Mesenchymal stem cell (in vitro differentiated cells and primary cell): ENCODE measurements at regions not wholly inside any gene's neighbourhood (a gene's known extent, or its start where the extent isn't known, plus 50 kb on each side); places are given as distances from the start of the nearest gene placed in this dataset.
"Not testable (repeated sequence)": the region's sequence is repeated elsewhere in the genome, so short reads cannot be mapped to it uniquely, and the experiment has no call there.

Source experiments
- DNase-seq: peaks from one replicate; pipeline ENCODE4 v3.0.0-alpha.2; 2013
- H2AFZ ChIP-seq: one replicate; pipeline ENCODE4 v1.6.1; 2013; ENCODE audit warnings: low read depth, mild to moderate bottlenecking, control low read depth, inconsistent platforms, low read length, moderate library complexity
- H2AK5ac ChIP-seq: 2 replicates; pipeline ENCODE4 v1.6.1; 2013; ENCODE audit warnings: low read length, moderate library complexity, mild to moderate bottlenecking, inconsistent platforms; ENCODE audit not compliant: severe bottlenecking
- H2BK120ac ChIP-seq: one replicate; pipeline ENCODE4 v1.6.1; 2013; ENCODE audit warnings: low read depth, mild to moderate bottlenecking, inconsistent platforms, low read length, moderate library complexity
- H2BK12ac ChIP-seq, 2 experiments: one replicate each; pipeline ENCODE4 v1.6.1; 2013; ENCODE audit warnings: inconsistent platforms in 2 of 2, low read length in 2 of 2, mild to moderate bottlenecking in 2 of 2, moderate library complexity in 2 of 2, control low read depth in 1 of 2
- H2BK15ac ChIP-seq: one replicate; pipeline ENCODE4 v1.6.1; 2013; ENCODE audit warnings: mild to moderate bottlenecking, low read depth, inconsistent platforms; ENCODE audit not compliant: poor library complexity, severe bottlenecking
- H2BK5ac ChIP-seq: 2 replicates; pipeline ENCODE4 v1.6.1; 2013; ENCODE audit warnings: low read depth, mild to moderate bottlenecking, low read length, control low read depth, inconsistent platforms; ENCODE audit not compliant: poor library complexity, severe bottlenecking
- H3K14ac ChIP-seq, 2 experiments: one replicate each; pipeline ENCODE4 v1.6.1; 2013; ENCODE audit warnings: inconsistent platforms in 2 of 2, low read length in 2 of 2, control low read depth in 1 of 2, mild to moderate bottlenecking in 1 of 2, moderate library complexity in 1 of 2
- H3K18ac ChIP-seq, 2 experiments: one replicate each; pipeline ENCODE4 v1.6.1; 2013; ENCODE audit warnings: inconsistent platforms in 2 of 2, low read length in 2 of 2, control low read depth in 1 of 2, low read depth in 1 of 2, mild to moderate bottlenecking in 1 of 2
- H3K23ac ChIP-seq, 2 experiments: one replicate each; pipeline ENCODE4 v1.6.1; 2013; ENCODE audit warnings: inconsistent platforms in 2 of 2, low read length in 2 of 2, mild to moderate bottlenecking in 2 of 2, moderate library complexity in 2 of 2, control low read depth in 1 of 2
- H3K27ac ChIP-seq: 2 replicates; pipeline ENCODE4 v1.5.1; 2013; ENCODE audit warnings: mild to moderate bottlenecking, moderate library complexity, low read length, control low read depth, inconsistent platforms; ENCODE audit not compliant: poor library complexity, severe bottlenecking
- H3K27me3 ChIP-seq, 2 experiments: 2 replicates each; pipeline versions ENCODE4 v1.6.1 to v1.7.0; 2013; ENCODE audit warnings: low read length in 2 of 2, mild to moderate bottlenecking in 2 of 2, moderate library complexity in 2 of 2, control low read depth in 1 of 2, inconsistent platforms in 1 of 2; ENCODE audit not compliant: control insufficient read depth in 1 of 2, insufficient read depth in 1 of 2
- H3K36me3 ChIP-seq, 2 experiments: 2 replicates each; pipeline versions ENCODE4 v1.6.1 to v1.7.0; 2013; ENCODE audit warnings: low read length in 2 of 2, control low read depth in 1 of 2, inconsistent platforms in 1 of 2, low read depth in 1 of 2, mild to moderate bottlenecking in 1 of 2; ENCODE audit not compliant: insufficient read depth in 2 of 2, control insufficient read depth in 1 of 2
- H3K4ac ChIP-seq, 2 experiments: one replicate each; pipeline ENCODE4 v1.6.1; 2013; ENCODE audit warnings: inconsistent platforms in 2 of 2, low read length in 2 of 2, mild to moderate bottlenecking in 2 of 2, moderate library complexity in 2 of 2, control low read depth in 1 of 2, low read depth in 1 of 2
- H3K4me1 ChIP-seq: 2 replicates; pipeline ENCODE4 v1.6.1; 2013; ENCODE audit warnings: low read depth, low read length, control low read depth; ENCODE audit not compliant: control insufficient read depth, insufficient read depth
- H3K4me2 ChIP-seq: 2 replicates; pipeline ENCODE4 v1.6.1; 2013; ENCODE audit warnings: low read length, mild to moderate bottlenecking, inconsistent platforms; ENCODE audit not compliant: poor library complexity, severe bottlenecking
- H3K4me3 ChIP-seq, 2 experiments: 2 replicates each; pipeline versions ENCODE4 v1.5.1 to v1.7.0; 2013; ENCODE audit warnings: low read length in 2 of 2, mild to moderate bottlenecking in 2 of 2, control low read depth in 1 of 2, low read depth in 1 of 2; ENCODE audit not compliant: insufficient read depth in 1 of 2
- H3K79me1 ChIP-seq: replicated peaks from 2 replicates; pipeline ENCODE4 v1.6.1; 2013; ENCODE audit warnings: mild to moderate bottlenecking, control low read depth, low read length, inconsistent platforms; ENCODE audit not compliant: poor library complexity, severe bottlenecking
- H3K9ac ChIP-seq: 2 replicates; pipeline ENCODE4 v1.7.0; 2013; ENCODE audit warnings: mild to moderate bottlenecking, low read length, moderate library complexity
- H3K9me3 ChIP-seq: 2 replicates; pipeline ENCODE4 v1.7.0; 2013; ENCODE audit warnings: mild to moderate bottlenecking, low read length; ENCODE audit not compliant: control insufficient read depth
- H4K8ac ChIP-seq: one replicate; pipeline ENCODE4 v1.6.1; 2013; ENCODE audit warnings: inconsistent platforms, mild to moderate bottlenecking, low read length, moderate library complexity
- H4K91ac ChIP-seq: one replicate; pipeline ENCODE4 v1.6.1; 2013; ENCODE audit warnings: mild to moderate bottlenecking, low read length, inconsistent platforms
- WGBS: methylation state at CpG from one replicate; pipeline ENCODE4 v1.1.7; 2013; ENCODE audit warnings: mixed read lengths; 5-methylcytosine and 5-hydroxymethylcytosine counted together

GRCh38 chr16:62738666-62739460 lies 702.6 kb upstream of the CDH8 start:
- Histone ChIP-seq H3K4me3 (no peak overlapping the region), H3K4ac (no peak overlapping the region), H3K18ac (no peak overlapping the region), H3K79me1 (no peaks in the 10 kb centered on the region), H3K27ac (no peak overlapping the region), H3K4me1 (no peaks in the 10 kb centered on the region), H4K91ac (no peak overlapping the region), H4K8ac (no peak overlapping the region), H2BK120ac (no peak overlapping the region), H2BK5ac (no peak overlapping the region), H2BK15ac (no peak overlapping the region), H3K27me3 (no peaks in the 10 kb centered on the region), H3K4me2 (no peak overlapping the region), H2AK5ac (no peak overlapping the region), H2AFZ (no peak overlapping the region), H3K14ac (no peak overlapping the region), H3K9ac (no peak overlapping the region), H2BK12ac (no peak overlapping the region), H3K23ac (no peak overlapping the region), H3K36me3 (no peaks in the 10 kb centered on the region), H3K9me3 (peaks cover 2% of the 10 kb centered on the region)
- WGBS, result 71% methylated on average over 2 of the region's 3 CpGs
- no peak for DNase-seq

GRCh38 chr16:62732092-62732491 lies 695.9 kb upstream of the CDH8 start:
- H3K14ac ChIP-seq, result no peak overlapping the region
- no peak overlapping the region for H2AFZ ChIP-seq
- no peak overlapping the region for H3K23ac ChIP-seq
- H2BK15ac ChIP-seq, result no peak overlapping the region
- H3K9me3 ChIP-seq, result peaks cover 3% of the 10 kb centered on the region
- no peak overlapping the region for H3K18ac ChIP-seq
- DNase-seq, result no peak
- H3K27me3 ChIP-seq, result no peaks in the 10 kb centered on the region
- H2BK12ac ChIP-seq, result no peak overlapping the region
- H2BK120ac ChIP-seq, result no peak overlapping the region
- H3K79me1 ChIP-seq, result no peaks in the 10 kb centered on the region
- H3K4me3 ChIP-seq, result no peak overlapping the region
- H3K4me2 ChIP-seq, result no peak overlapping the region
- no peaks in the 10 kb centered on the region for H3K36me3 ChIP-seq
- no peaks in the 10 kb centered on the region for H3K4me1 ChIP-seq
- H4K8ac ChIP-seq, result no peak overlapping the region
- no peak overlapping the region for H2AK5ac ChIP-seq
- no peak overlapping the region for H4K91ac ChIP-seq
- no peak overlapping the region for H3K27ac ChIP-seq
- no peak overlapping the region for H3K4ac ChIP-seq
- H3K9ac ChIP-seq, result no peak overlapping the region
- H2BK5ac ChIP-seq, result no peak overlapping the region

GRCh38 chr16:62724670-62725269 lies 688.5 kb upstream of the CDH8 start:
- 96% methylated on average over 43 of the region's 48 CpGs for WGBS
- not testable (repeated sequence) for H3K4ac ChIP-seq, H3K4me3 ChIP-seq, H3K23ac ChIP-seq, H3K14ac ChIP-seq, H3K79me1 ChIP-seq, H2BK15ac ChIP-seq, H3K36me3 ChIP-seq, H4K91ac ChIP-seq, H2BK5ac ChIP-seq, H2AFZ ChIP-seq, H3K9ac ChIP-seq, H4K8ac ChIP-seq, H3K18ac ChIP-seq, DNase-seq, H2AK5ac ChIP-seq, H3K4me1 ChIP-seq, H3K27ac ChIP-seq, H3K4me2 ChIP-seq, H2BK120ac ChIP-seq, H3K27me3 ChIP-seq, H2BK12ac ChIP-seq
- H3K9me3 ChIP-seq, result peaks cover 12% of the 10 kb centered on the region

- Histone ChIP-seq H2BK5ac (no peak overlapping the region), H3K18ac (no peak overlapping the region), H4K91ac (no peak overlapping the region), H2BK12ac (no peak overlapping the region), H3K23ac (no peak overlapping the region), H4K8ac (no peak overlapping the region), H2BK15ac (no peak overlapping the region), H3K9ac (no peak overlapping the region), H3K4me2 (no peak overlapping the region), H3K27ac (no peak overlapping the region), H2AK5ac (no peak overlapping the region), H3K4me1 (no peaks in the 10 kb centered on the region), H3K27me3 (no peaks in the 10 kb centered on the region), H3K79me1 (no peaks in the 10 kb centered on the region), H2BK120ac (no peak overlapping the region), H3K9me3 (peaks cover 9% of the 10 kb centered on the region), H3K4ac (no peak overlapping the region), H3K4me3 (no peak overlapping the region), H3K14ac (no peak overlapping the region), H3K36me3 (no peaks in the 10 kb centered on the region), H2AFZ (no peak overlapping the region)
- no peak for DNase-seq
- no CpG with 5 or more reads among the region's 5 CpGs for WGBS
These were observed 684.4 kb upstream of the CDH8 start for GRCh38 chr16:62720651-62721050.
